GM19397 (cell line): ENCODE measurements at regions not wholly inside any gene's neighbourhood (a gene's known extent, or its start where the extent isn't known, plus 50 kb on each side); places are given as distances from the start of the nearest gene placed in this dataset.

Experiments
- ATAC-seq: cut with Tn5 transposase; IDR thresholded peaks from one replicate; pipeline ENCODE4 v1.9.1; 2021; ENCODE audit warnings: mild to moderate bottlenecking, moderate library complexity; ENCODE audit not compliant: unreplicated experiment

- no peak for ATAC-seq
These were observed 1624.7 kb downstream of the ARAP2 start for GRCh38 chr4:34619531-34620162.

GRCh38 chr4:34628471-34628870, 1615.8 kb downstream of the ARAP2 start:
- ATAC-seq: no peak

GRCh38 chr4:34629451-34629850, 1614.9 kb downstream of the ARAP2 start:
- ATAC-seq: no peak

- no peak for ATAC-seq
These were observed 1611.1 kb downstream of the ARAP2 start for GRCh38 chr4:34633241-34633640.

GRCh38 chr4:34636623-34637022, 1607.7 kb downstream of the ARAP2 start:
- no peak for ATAC-seq

- ATAC-seq: no peak
These were observed 1600.8 kb downstream of the ARAP2 start for GRCh38 chr4:34643476-34643875.

- ATAC-seq: no peak
These were observed 1599.7 kb downstream of the ARAP2 start for GRCh38 chr4:34644579-34645115.

GRCh38 chr4:34649716-34650115, 1594.6 kb downstream of the ARAP2 start:
- ATAC-seq: no peak

GRCh38 chr4:34664051-34664450, 1580.3 kb downstream of the ARAP2 start:
- ATAC-seq: no peak

GRCh38 chr4:34676400-34676799, 1567.9 kb downstream of the ARAP2 start:
- no peak for ATAC-seq

- ATAC-seq: no peak
These were observed 1565.9 kb downstream of the ARAP2 start for GRCh38 chr4:34678431-34678830.

- ATAC-seq: no peak
These were observed 1565.1 kb downstream of the ARAP2 start for GRCh38 chr4:34679228-34679627.

- no peak for ATAC-seq
These were observed 1534.8 kb downstream of the ARAP2 start for GRCh38 chr4:34709564-34709963.

GRCh38 chr4:34718576-34719245, 1525.6 kb downstream of the ARAP2 start:
- no peak for ATAC-seq

GRCh38 chr4:34720571-34720970, 1523.7 kb downstream of the ARAP2 start:
- ATAC-seq: no peak

GRCh38 chr4:34721835-34722234, 1522.5 kb downstream of the ARAP2 start:
- ATAC-seq: no peak

GRCh38 chr4:34723605-34724004, 1520.7 kb downstream of the ARAP2 start:
- ATAC-seq: no peak

- ATAC-seq: no peak
These were observed 1519.8 kb downstream of the ARAP2 start for GRCh38 chr4:34724491-34724890.

- ATAC-seq: no peak
These were observed 1513.2 kb downstream of the ARAP2 start for GRCh38 chr4:34731070-34731469.

GRCh38 chr4:34732176-34732950, 1512.0 kb downstream of the ARAP2 start:
- ATAC-seq: no peak

GRCh38 chr4:34733185-34733941, 1511.0 kb downstream of the ARAP2 start:
- ATAC-seq: no peak
